Fibroblast of villous mesenchyme (primary cell): ENCODE measurements at regions not wholly inside any gene's neighbourhood (a gene's known extent, or its start where the extent isn't known, plus 50 kb on each side); places are given as distances from the start of the nearest gene placed in this dataset.

Experiments
- DNase-seq: peaks from one replicate; pipeline ENCODE4 v3.0.0-alpha.2; 2010; ENCODE audit warnings: low read depth
- H3K4me3 ChIP-seq: 2 replicates; pipeline ENCODE4 v1.5.1; 2011; ENCODE audit warnings: low read depth, mild to moderate bottlenecking, low read length
- TF ChIP-seq, protein P1 (sequence below): IDR thresholded peaks from 2 replicates; pipeline ENCODE4 v1.5.1; 2012; ENCODE audit warnings: low read depth, mild to moderate bottlenecking, low read length; ENCODE audit not compliant: insufficient read depth

DNA sequence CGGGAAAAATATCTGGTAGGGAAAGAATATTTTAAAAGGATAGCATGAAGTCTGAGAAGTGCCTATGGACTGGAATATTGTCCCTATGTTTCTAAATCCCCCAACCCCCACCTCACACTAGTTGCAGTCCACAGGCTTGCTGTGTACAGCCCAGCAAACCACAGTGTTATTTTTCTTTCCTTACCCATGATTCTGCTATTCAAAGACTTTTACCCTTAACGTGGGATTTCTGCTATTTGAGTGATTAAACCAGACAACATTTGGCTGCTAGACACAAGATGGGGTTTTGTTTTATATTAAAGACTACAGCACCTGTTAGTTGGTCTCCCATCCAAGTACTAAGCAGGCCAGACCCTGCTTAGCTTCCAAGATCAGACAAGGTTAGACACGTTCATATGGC, 120.5 kb upstream of the MYO3A start:
- DNase-seq, result no peak
- TF ChIP-seq, protein P1, sequence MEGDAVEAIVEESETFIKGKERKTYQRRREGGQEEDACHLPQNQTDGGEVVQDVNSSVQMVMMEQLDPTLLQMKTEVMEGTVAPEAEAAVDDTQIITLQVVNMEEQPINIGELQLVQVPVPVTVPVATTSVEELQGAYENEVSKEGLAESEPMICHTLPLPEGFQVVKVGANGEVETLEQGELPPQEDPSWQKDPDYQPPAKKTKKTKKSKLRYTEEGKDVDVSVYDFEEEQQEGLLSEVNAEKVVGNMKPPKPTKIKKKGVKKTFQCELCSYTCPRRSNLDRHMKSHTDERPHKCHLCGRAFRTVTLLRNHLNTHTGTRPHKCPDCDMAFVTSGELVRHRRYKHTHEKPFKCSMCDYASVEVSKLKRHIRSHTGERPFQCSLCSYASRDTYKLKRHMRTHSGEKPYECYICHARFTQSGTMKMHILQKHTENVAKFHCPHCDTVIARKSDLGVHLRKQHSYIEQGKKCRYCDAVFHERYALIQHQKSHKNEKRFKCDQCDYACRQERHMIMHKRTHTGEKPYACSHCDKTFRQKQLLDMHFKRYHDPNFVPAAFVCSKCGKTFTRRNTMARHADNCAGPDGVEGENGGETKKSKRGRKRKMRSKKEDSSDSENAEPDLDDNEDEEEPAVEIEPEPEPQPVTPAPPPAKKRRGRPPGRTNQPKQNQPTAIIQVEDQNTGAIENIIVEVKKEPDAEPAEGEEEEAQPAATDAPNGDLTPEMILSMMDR, result no peak
- no peak overlapping the region for H3K4me3 ChIP-seq

DNA sequence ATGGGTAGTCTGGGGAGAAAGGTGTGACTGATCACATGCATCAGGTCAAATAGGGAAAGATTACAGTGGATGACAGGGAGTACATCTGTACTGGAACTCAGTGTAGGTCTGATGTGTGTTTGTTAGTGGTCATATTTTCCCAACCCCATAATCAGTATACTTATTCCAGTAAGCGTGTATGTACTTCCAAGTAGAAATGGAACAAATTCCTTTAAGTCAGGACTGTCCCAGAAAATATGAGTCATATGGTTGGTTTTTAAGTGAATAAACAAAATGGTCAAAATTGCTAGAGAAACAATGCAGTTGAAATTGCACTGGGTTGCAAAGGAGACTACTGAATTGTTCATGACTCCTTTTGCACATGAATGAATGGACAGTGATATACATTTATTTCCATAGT, 118.8 kb upstream of the MYO3A start:
- H3K4me3 ChIP-seq, result no peak overlapping the region
- TF ChIP-seq, protein P1, result no peak
- DNase-seq, result no peak

DNA sequence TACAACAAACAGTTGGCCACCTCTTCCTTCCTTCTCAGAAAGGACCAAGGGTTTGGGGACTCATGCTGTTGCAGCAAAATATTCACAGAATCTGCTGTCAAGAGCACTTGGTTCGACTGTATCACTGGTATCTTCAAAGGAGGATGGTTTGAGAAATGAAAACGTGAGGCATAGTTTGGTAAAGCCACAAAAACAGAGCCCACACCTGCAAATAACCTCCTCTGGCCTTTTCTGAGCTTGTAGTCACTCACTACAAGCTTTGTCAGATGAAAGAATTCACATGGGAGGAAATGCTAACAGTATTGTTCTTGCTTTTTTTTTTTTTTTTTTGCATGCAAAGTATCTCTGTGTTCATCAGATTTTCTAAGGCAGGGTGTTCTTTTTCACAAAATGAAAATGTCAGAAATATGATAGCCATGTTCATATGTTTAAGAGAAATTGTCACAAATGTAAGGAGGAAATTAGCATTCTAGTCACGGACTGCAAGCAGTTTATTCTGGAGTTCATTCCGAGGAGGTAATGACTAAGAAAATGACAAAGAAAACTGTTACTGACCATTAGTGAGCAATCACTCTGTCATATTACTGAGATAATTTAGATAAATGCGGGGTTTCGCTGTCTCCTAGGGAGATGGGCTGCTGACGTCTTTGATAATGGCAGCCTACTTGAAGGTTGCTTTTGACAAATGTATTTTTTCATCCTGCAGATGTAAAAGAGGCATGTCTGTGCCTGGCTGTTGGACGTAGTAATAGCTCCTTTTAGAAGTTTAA, 117.8 kb upstream of the MYO3A start:
- no peak for DNase-seq
- TF ChIP-seq, protein P1, result no peak
- no peak overlapping the region for H3K4me3 ChIP-seq

DNA sequence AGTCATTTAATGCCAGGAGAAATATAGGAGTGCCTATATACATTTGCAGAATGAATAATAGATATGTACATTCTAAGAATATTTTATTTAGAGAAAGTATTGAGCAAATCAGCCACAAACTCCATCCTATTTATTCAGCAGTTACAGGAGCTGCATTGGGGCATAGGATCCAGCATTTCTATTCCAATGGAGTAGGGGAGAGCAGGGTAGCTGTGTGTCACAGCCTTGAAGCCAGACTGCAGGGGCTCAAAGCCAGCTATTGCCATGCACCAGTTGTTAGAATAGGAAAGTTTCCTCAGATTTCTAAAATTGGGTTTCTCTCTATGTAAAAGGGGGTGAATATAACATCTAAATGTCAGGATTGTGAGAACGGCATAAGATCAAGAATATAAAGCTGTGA, 116.8 kb upstream of the MYO3A start:
- H3K4me3 ChIP-seq, result no peak overlapping the region
- TF ChIP-seq, protein P1, result no peak
- no peak for DNase-seq

DNA sequence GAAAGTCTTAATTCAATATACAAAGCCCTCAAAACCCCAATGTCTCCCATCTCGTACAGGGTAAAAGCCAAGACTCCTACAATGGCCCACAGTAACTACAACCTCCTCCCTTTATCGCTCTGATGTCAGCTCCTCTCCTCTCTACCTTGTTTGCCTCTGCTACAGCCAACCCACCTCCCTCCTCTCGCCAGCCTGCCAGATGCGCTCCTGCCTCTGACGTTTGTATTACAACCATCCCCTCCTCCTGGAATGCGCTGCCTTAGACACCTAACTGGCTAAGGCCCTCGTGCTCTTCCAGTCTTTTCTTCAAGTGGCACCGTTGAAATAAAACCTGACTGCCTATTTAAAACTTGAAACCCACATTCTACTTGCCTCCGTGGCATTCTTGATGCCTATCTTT, 115.3 kb upstream of the MYO3A start:
- DNase-seq, result no peak
- TF ChIP-seq, protein P1, result no peak
- no peak overlapping the region for H3K4me3 ChIP-seq

DNA sequence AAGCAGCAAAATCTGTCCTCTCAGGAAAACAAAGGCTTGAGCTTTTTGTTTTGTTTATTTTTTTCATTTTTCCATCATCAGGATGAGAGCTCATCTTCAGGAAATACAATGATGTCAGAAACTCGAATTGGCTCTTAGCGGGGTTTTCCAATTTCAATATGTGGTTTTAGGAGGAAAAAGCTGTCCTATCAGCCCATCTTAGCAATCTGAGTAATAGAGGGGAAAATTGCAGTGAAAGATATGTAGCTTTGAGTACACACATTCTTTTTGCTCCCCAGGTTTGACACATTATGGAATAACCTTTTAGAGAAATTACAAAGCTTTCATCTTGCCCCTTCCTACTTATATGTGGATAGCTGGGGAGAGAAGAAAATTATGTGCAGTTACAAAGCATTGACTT, 113.6 kb upstream of the MYO3A start:
- no peak overlapping the region for H3K4me3 ChIP-seq
- TF ChIP-seq, protein P1, result no peak
- no peak for DNase-seq

DNA sequence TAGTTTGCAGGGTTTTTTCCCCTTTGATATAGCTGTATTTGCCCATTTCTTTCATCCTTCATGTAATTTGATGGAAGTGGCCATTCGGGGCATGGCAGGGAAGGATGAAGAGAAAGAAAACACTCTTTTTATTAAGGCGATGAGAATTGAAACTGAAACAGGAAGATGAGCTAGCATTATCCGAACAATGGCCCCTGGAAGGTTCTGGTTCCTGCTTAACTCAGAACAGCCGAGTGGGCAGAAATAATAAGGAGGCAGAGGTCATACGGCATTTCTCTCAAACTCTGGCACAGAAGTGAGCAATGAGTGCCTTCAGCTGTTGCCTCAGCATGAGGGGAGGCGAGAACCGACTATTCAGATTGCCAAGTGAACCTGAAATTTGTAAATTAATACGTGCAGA, 113.2 kb upstream of the MYO3A start:
- H3K4me3 ChIP-seq, result no peak overlapping the region
- no peak for DNase-seq
- TF ChIP-seq, protein P1, result no peak
